PC-3 (cell line): ENCODE measurements at regions not wholly inside any gene's neighbourhood (a gene's known extent, or its start where the extent isn't known, plus 50 kb on each side); places are given as distances from the start of the nearest gene placed in this dataset.

Source experiments
- ATAC-seq: fragments of 200-7000 bp; cut with Tn5 transposase; 2 replicates; pipeline ENCODE4 v1.9.1; 2020; ENCODE audit warnings: mild to moderate bottlenecking, moderate library complexity
- BruUV-seq: library from RNA; stranded (reverse); fragments of 400-500 nt; replicated peaks from 2 replicates; lab custom pipeline; 2021; lab: Mats Ljungman, UMichigan
- CTCF ChIA-PET: fragments of 300-600 bp; sonication (Branson Sonifier 250); formaldehyde crosslinking; loops from one replicate; lab custom pipeline; 2022; ENCODE audit warnings: antibody characterized with exemption; lab: Charles Lee
- POLR2A ChIA-PET: fragments of 300-600 bp; sonication (Branson Sonifier 250); formaldehyde crosslinking; loops from one replicate; lab custom pipeline; 2022; ENCODE audit warnings: antibody characterized with exemption; ENCODE audit not compliant: unreplicated experiment; lab: Charles Lee
- DNase-seq: peaks from one replicate; pipeline ENCODE4 v3.0.0-alpha.2; 2015
- H2AFZ ChIP-seq: fragments of 300-600 bp; sonication (generic); 2 replicates; pipeline ENCODE4 v1.6.0; 2016; ENCODE audit warnings: antibody characterized with exemption, low read length
- H3F3A ChIP-seq: fragments of 300-600 bp; sonication (generic); one replicate; pipeline ENCODE4 v1.6.0; 2017; ENCODE audit warnings: antibody characterized with exemption, low read length, control low read depth, mild to moderate bottlenecking; ENCODE audit not compliant: unreplicated experiment
- H3K27ac ChIP-seq: fragments of 300-600 bp; sonication (generic); 2 replicates; pipeline ENCODE4 v1.5.1; 2016; ENCODE audit warnings: mild to moderate bottlenecking, low read length
- H3K27me3 ChIP-seq: fragments of 300-600 bp; sonication (generic); 2 replicates; pipeline ENCODE4 v1.6.1; 2016; ENCODE audit warnings: low read length, mixed read lengths
- H3K36me3 ChIP-seq: fragments of 300-600 bp; sonication (generic); 2 replicates; pipeline ENCODE4 v1.6.1; 2016; ENCODE audit warnings: low read depth, mixed run types, low read length, mixed read lengths
- H3K4me1 ChIP-seq: fragments of 300-600 bp; sonication (generic); 2 replicates; pipeline ENCODE4 v1.5.1; 2016; ENCODE audit warnings: low read length; ENCODE audit not compliant: insufficient read depth
- H3K4me2 ChIP-seq: fragments of 300-600 bp; sonication (generic); 2 replicates; pipeline ENCODE4 v1.6.0; 2016; ENCODE audit warnings: low read length
- H3K4me3 ChIP-seq: fragments of 300-600 bp; sonication (generic); 2 replicates; pipeline ENCODE4 v1.5.1; 2016; ENCODE audit warnings: mild to moderate bottlenecking, low read length, mixed read lengths
- H3K79me2 ChIP-seq: fragments of 300-600 bp; sonication (generic); 2 replicates; pipeline ENCODE4 v1.6.1; 2017; ENCODE audit warnings: low read length, mixed read lengths
- H3K9ac ChIP-seq: fragments of 300-600 bp; sonication (generic); 2 replicates; pipeline ENCODE4 v1.6.0; 2016; ENCODE audit warnings: mild to moderate bottlenecking, low read length
- H3K9me2 ChIP-seq: fragments of 300-600 bp; sonication (generic); replicated peaks from 2 replicates; pipeline ENCODE4 v1.6.1; 2016; ENCODE audit warnings: mixed run types, low read length, mixed read lengths
- H3K9me3 ChIP-seq: fragments of 300-600 bp; sonication (generic); 2 replicates; pipeline ENCODE4 v1.6.1; 2016; ENCODE audit warnings: low read length, mixed read lengths
- H4K20me1 ChIP-seq: fragments of 300-600 bp; sonication (generic); 2 replicates; pipeline ENCODE4 v1.6.1; 2016; ENCODE audit warnings: low read length, mixed read lengths
- EZH2 ChIP-seq: fragments of 300-600 bp; sonication (generic); IDR thresholded peaks from one replicate; pipeline ENCODE4 v1.6.1; 2017; ENCODE audit warnings: antibody characterized with exemption, mild to moderate bottlenecking, low read length; ENCODE audit not compliant: unreplicated experiment
- EZH2phosphoT487 ChIP-seq: fragments of 300-600 bp; sonication (generic); IDR thresholded peaks from 2 replicates; pipeline ENCODE4 v1.6.1; 2018; ENCODE audit warnings: mild to moderate bottlenecking, antibody characterized with exemption, low read length, borderline replicate concordance
- intact Hi-C: fragments of 100-400 bp; cut with micrococcal nuclease; formaldehyde crosslinking; loops from 2 replicates; pipeline ENCODE4 v1.9.0; 2023
- TF ChIP-seq, protein P1 (sequence below): fragments of 300-600 bp; sonication (generic); conservative IDR thresholded peaks from 2 replicates; pipeline ENCODE4 v1.5.1; 2017; ENCODE audit warnings: antibody characterized with exemption, low read depth, mild to moderate bottlenecking, low read length

DNA sequence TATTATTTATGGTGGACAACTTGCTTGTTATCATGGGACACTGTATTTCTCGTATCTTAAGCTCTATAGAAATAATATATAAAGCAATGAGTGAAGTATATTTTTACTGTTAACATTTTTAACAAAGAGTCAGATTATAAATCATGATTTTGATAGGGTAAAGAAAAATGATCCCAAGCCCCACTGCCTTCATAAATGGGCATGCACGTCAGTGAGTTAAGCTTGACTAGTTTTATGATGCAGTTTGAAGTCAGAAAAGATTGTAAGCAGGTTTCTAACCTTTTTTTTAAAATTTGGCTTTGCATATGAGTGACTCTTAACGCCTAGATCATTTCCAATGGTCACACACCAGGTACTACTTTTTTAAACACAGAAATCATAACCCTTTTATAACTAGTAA lies 152.8 kb downstream of the GNAT3 start:
- Histone ChIP-seq H3K4me2 (no peak overlapping the region), H3K4me1 (peaks cover 29% of the 10 kb centered on the region), H4K20me1 (no peaks in the 10 kb centered on the region), H3K79me2 (no peaks in the 10 kb centered on the region), H3K4me3 (no peak overlapping the region), H3K27ac (no peak overlapping the region), H3F3A (peaks cover 6% of the 10 kb centered on the region), H3K9me3 (no peaks in the 10 kb centered on the region), H3K9me2 (no peaks in the 10 kb centered on the region), H3K36me3 (no peaks in the 10 kb centered on the region), H3K9ac (no peak overlapping the region), H3K27me3 (no peaks in the 10 kb centered on the region), H2AFZ (no peak overlapping the region)
- CTCF ChIA-PET = no interaction called here
- DNase-seq (no peak), ATAC-seq (no peak)
- TF ChIP-seq EZH2phosphoT487 (no peak), EZH2 (no peak)
- TF ChIP-seq, protein P1, sequence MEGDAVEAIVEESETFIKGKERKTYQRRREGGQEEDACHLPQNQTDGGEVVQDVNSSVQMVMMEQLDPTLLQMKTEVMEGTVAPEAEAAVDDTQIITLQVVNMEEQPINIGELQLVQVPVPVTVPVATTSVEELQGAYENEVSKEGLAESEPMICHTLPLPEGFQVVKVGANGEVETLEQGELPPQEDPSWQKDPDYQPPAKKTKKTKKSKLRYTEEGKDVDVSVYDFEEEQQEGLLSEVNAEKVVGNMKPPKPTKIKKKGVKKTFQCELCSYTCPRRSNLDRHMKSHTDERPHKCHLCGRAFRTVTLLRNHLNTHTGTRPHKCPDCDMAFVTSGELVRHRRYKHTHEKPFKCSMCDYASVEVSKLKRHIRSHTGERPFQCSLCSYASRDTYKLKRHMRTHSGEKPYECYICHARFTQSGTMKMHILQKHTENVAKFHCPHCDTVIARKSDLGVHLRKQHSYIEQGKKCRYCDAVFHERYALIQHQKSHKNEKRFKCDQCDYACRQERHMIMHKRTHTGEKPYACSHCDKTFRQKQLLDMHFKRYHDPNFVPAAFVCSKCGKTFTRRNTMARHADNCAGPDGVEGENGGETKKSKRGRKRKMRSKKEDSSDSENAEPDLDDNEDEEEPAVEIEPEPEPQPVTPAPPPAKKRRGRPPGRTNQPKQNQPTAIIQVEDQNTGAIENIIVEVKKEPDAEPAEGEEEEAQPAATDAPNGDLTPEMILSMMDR = no peak
- POLR2A ChIA-PET = no interaction called here
- intact Hi-C loops = no loop called here
- BruUV-seq = no TSS peak

DNA sequence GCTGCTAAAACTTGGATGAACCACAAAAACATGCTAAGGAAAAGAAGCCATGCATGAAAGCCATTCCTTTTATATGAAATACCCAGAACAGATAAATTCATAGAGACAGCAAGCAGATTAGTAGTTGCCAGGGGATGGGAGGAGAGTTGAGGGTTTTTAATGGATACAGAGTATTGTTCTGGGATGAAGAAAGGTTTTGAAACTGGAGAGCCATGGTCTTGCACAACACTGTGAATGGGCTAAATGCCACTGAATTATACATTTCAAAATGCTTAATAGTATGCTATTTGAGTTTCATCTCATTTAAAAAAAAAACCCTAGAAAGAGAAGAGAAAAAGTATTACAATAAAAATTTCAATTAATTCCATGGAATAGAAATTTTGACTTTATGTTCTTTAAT lies 154.3 kb downstream of the GNAT3 start:
- no peaks in the 10 kb centered on the region for H4K20me1 ChIP-seq
- no peak overlapping the region for H3K27ac ChIP-seq
- no peak overlapping the region for H3K9ac ChIP-seq
- no peak overlapping the region for H2AFZ ChIP-seq
- ATAC-seq (no peak), DNase-seq (no peak)
- H3K4me2 ChIP-seq = no peak overlapping the region
- BruUV-seq = no TSS peak
- H3K9me3 ChIP-seq = no peaks in the 10 kb centered on the region
- POLR2A ChIA-PET = no interaction called here
- TF ChIP-seq EZH2phosphoT487 = no peak
- TF ChIP-seq EZH2 = no peak
- TF ChIP-seq, protein P1 = no peak
- no peaks in the 10 kb centered on the region for H3K36me3 ChIP-seq
- H3F3A ChIP-seq = peaks cover 5% of the 10 kb centered on the region
- no peaks in the 10 kb centered on the region for H3K9me2 ChIP-seq
- intact Hi-C loops = no loop called here
- CTCF ChIA-PET = no interaction called here
- H3K4me1 ChIP-seq = peaks cover 16% of the 10 kb centered on the region
- H3K79me2 ChIP-seq = no peaks in the 10 kb centered on the region
- H3K27me3 ChIP-seq = no peaks in the 10 kb centered on the region
- no peak overlapping the region for H3K4me3 ChIP-seq

DNA sequence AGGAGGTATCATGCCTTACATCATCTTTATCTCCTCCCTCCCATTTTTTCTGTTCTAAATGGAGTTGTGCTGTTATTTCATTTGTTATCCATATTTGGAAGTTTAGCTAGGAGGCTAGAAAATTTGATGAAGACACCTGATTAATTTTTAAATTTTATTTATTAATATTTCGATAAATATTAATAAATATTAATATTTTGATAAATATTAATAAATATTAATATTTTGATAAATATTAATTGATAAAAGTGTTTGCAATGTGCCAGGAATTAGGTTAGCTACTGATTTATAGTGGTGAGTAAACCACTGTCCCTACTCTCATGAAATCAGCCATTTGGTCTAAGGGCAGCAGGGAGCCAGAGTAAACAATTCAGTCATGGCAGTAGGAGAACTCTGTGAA lies 161.4 kb downstream of the GNAT3 start:
- no peaks in the 10 kb centered on the region for H3F3A ChIP-seq
- no peak overlapping the region for H3K4me3 ChIP-seq
- DNase-seq (no peak), ATAC-seq (no peak)
- H4K20me1 ChIP-seq = no peaks in the 10 kb centered on the region
- H3K9ac ChIP-seq = no peak overlapping the region
- POLR2A ChIA-PET = no interaction called here
- no peaks in the 10 kb centered on the region for H3K9me3 ChIP-seq
- H3K4me1 ChIP-seq = peaks cover 25% of the 10 kb centered on the region
- H3K27ac ChIP-seq = no peak overlapping the region
- CTCF ChIA-PET = no interaction called here
- no peaks in the 10 kb centered on the region for H3K27me3 ChIP-seq
- TF ChIP-seq EZH2phosphoT487 = no peak
- TF ChIP-seq, protein P1 = no peak
- no peaks in the 10 kb centered on the region for H3K79me2 ChIP-seq
- no TSS peak for BruUV-seq
- intact Hi-C loops = no loop called here
- no peak overlapping the region for H3K4me2 ChIP-seq
- no peak overlapping the region for H2AFZ ChIP-seq
- no peaks in the 10 kb centered on the region for H3K9me2 ChIP-seq
- no peaks in the 10 kb centered on the region for H3K36me3 ChIP-seq
